ENCODE measurements at regions not wholly inside any gene's neighbourhood (a gene's known extent, or its start where the extent isn't known, plus 50 kb on each side); places are given as distances from the start of the nearest gene placed in this dataset.

DNA sequence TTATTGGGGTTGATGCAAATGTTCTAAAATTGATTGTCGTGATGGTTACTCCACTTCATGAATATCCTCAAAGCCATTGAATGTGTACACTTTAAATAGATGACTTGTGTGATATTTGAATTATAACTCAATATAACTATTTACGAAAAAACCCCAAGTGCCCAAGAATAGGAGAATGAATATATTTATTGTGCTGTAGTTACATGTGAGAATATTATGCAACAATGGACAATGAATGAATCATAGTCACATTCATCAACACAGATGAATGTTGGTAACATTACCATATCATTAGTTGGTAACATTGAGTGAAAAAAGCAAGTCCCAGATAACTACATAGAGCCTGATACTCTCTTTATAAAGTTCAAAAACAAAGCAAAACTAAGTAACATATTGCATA is 127.8 kb upstream of the UBL3 start:
- Histone ChIP-seq H3K36me3 (ENCODE audit: control insufficient read depth, insufficient read depth, low read length) (no peaks in the 10 kb centered on the region), H3K4me1 (no peaks in the 10 kb centered on the region), H3K9me3 (ENCODE audit: control insufficient read depth, low read length) (no peaks in the 10 kb centered on the region), H3K4me2 (ENCODE audit: low read length) (no peak overlapping the region), H3K4me3 (ENCODE audit: low read depth, low read length) (no peak overlapping the region), H2AFZ (no peak overlapping the region), H3K79me2 (no peaks in the 10 kb centered on the region), H3K27me3 (ENCODE audit: control insufficient read depth, insufficient read depth, low read length) (no peaks in the 10 kb centered on the region), H3K27ac (no peak overlapping the region), H3K9ac (no peak overlapping the region)
- TF ChIP-seq, protein P1, sequence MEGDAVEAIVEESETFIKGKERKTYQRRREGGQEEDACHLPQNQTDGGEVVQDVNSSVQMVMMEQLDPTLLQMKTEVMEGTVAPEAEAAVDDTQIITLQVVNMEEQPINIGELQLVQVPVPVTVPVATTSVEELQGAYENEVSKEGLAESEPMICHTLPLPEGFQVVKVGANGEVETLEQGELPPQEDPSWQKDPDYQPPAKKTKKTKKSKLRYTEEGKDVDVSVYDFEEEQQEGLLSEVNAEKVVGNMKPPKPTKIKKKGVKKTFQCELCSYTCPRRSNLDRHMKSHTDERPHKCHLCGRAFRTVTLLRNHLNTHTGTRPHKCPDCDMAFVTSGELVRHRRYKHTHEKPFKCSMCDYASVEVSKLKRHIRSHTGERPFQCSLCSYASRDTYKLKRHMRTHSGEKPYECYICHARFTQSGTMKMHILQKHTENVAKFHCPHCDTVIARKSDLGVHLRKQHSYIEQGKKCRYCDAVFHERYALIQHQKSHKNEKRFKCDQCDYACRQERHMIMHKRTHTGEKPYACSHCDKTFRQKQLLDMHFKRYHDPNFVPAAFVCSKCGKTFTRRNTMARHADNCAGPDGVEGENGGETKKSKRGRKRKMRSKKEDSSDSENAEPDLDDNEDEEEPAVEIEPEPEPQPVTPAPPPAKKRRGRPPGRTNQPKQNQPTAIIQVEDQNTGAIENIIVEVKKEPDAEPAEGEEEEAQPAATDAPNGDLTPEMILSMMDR (IDR thresholded peaks at IDR 0.05) = no peak

DNA sequence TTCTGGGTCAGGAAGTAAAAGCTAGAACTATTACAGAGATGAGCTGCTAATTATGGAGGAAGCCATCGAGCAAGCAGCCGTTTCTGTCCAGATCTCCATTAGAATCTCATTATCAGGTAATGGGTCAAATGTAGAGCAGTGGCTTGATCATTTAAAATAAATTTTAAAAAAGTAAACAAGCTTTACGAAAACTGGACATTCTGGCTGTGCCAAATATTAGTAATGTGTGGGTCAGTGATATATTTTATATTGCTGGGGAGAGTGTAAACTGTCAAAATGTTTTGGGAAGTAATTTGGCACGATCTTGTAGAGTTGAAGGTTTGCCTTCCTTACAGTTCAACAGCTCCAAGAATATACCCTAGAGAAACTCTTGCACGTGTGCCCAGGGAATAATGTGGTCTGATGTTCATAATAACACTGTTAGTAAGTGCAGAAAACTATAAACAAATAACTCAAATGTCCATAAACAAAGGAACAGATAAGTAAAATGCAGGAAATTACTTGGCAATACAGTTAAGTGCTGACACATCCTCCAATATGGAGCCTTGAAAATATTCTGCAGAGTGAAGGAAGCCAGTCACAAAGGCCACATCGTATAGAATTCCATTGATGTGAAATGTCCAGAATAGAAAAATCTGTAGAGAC is 127.2 kb upstream of the UBL3 start:
- no peak overlapping the region for H3K4me3 ChIP-seq (ENCODE audit: low read depth, low read length)
- no peaks in the 10 kb centered on the region for H3K4me1 ChIP-seq
- H3K4me2 ChIP-seq (ENCODE audit: low read length) = no peak overlapping the region
- H3K9ac ChIP-seq = no peak overlapping the region
- H3K36me3 ChIP-seq (ENCODE audit: control insufficient read depth, insufficient read depth, low read length) = no peaks in the 10 kb centered on the region
- H3K27me3 ChIP-seq (ENCODE audit: control insufficient read depth, insufficient read depth, low read length) = no peaks in the 10 kb centered on the region
- no peaks in the 10 kb centered on the region for H3K9me3 ChIP-seq (ENCODE audit: control insufficient read depth, low read length)
- no peaks in the 10 kb centered on the region for H3K79me2 ChIP-seq
- H3K27ac ChIP-seq = no peak overlapping the region
- H2AFZ ChIP-seq = no peak overlapping the region
- TF ChIP-seq, protein P1 (IDR thresholded peaks at IDR 0.05) = no peak

DNA sequence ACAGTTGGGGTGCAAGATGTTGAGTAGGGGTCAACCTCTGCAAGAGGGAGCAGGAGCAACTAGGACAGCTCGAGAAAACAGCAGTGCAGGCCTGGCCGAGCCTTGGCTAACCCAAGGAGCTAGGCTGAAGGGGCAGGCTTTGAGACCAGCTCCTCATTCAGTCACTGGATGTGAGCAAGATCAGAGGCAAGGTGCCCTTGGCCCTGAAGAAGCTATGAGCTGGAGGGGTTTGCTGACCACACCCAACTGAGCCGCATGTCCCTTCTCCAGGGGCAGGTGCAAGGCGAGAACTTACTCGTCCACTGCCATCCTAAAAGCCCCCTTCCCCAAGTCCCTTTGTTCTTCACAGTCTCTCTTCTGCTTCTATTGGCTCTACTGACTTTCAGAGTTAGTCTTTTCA is 126.1 kb upstream of the UBL3 start:
- TF ChIP-seq, protein P1 (IDR thresholded peaks at IDR 0.05) = no peak
- Histone ChIP-seq H3K9me3 (ENCODE audit: control insufficient read depth, low read length) (no peaks in the 10 kb centered on the region), H3K36me3 (ENCODE audit: control insufficient read depth, insufficient read depth, low read length) (no peaks in the 10 kb centered on the region), H3K27me3 (ENCODE audit: control insufficient read depth, insufficient read depth, low read length) (no peaks in the 10 kb centered on the region), H3K79me2 (no peaks in the 10 kb centered on the region), H3K9ac (no peak overlapping the region), H3K27ac (no peak overlapping the region), H3K4me2 (ENCODE audit: low read length) (no peak overlapping the region), H2AFZ (no peak overlapping the region), H3K4me3 (ENCODE audit: low read depth, low read length) (no peak overlapping the region), H3K4me1 (no peaks in the 10 kb centered on the region)

DNA sequence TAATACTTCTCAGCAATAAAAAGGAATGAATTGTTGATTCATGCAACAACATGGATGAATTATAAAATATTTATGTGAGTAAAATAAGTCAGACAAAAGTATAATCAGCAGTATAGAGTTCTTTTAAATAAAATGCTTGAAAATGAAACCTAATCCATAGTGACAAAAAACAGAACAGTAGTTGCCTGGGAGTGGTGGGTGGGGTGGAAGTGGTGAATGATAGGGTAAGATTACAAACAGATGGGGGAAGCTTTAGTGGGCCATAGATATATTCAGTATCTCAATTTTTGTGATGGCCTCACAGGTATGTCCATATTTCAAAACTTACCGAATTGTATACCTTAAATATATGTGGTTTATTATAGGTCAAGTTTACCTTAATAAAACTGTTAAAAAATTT is 124.9 kb upstream of the UBL3 start:
- Histone ChIP-seq H3K4me3 (ENCODE audit: low read depth, low read length) (no peak overlapping the region), H3K9me3 (ENCODE audit: control insufficient read depth, low read length) (no peaks in the 10 kb centered on the region), H3K36me3 (ENCODE audit: control insufficient read depth, insufficient read depth, low read length) (no peaks in the 10 kb centered on the region), H3K27me3 (ENCODE audit: control insufficient read depth, insufficient read depth, low read length) (no peaks in the 10 kb centered on the region), H3K9ac (no peak overlapping the region), H2AFZ (no peak overlapping the region), H3K27ac (no peak overlapping the region), H3K79me2 (no peaks in the 10 kb centered on the region), H3K4me2 (ENCODE audit: low read length) (no peak overlapping the region), H3K4me1 (no peaks in the 10 kb centered on the region)
- TF ChIP-seq, protein P1 (IDR thresholded peaks at IDR 0.05) = no peak

DNA sequence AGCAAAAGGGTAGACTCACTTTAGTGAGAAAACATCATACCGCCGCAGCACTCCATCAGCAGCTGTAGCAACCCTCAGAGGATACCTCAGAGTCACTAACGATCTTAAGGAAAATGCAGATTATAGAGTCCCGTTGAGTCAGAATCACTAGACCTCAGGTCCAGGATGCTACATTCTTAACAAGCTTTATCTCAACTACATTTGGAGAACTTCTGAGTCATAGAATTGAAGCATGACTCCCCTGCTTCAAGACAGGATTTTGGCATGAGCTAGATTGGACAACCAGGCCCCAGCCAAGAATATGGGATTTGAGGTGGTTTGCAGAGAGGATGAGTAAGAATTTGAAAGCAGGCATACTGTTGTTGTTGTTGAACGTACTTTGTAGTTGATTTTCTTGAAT is 118.9 kb upstream of the UBL3 start:
- H3K27me3 ChIP-seq (ENCODE audit: control insufficient read depth, insufficient read depth, low read length) = no peaks in the 10 kb centered on the region
- no peaks in the 10 kb centered on the region for H3K79me2 ChIP-seq
- no peak overlapping the region for H2AFZ ChIP-seq
- TF ChIP-seq, protein P1 (IDR thresholded peaks at IDR 0.05) = no peak
- H3K36me3 ChIP-seq (ENCODE audit: control insufficient read depth, insufficient read depth, low read length) = no peaks in the 10 kb centered on the region
- H3K4me3 ChIP-seq (ENCODE audit: low read depth, low read length) = no peak overlapping the region
- H3K4me2 ChIP-seq (ENCODE audit: low read length) = no peak overlapping the region
- no peaks in the 10 kb centered on the region for H3K4me1 ChIP-seq
- no peak overlapping the region for H3K27ac ChIP-seq
- H3K9ac ChIP-seq = no peak overlapping the region
- H3K9me3 ChIP-seq (ENCODE audit: control insufficient read depth, low read length) = no peaks in the 10 kb centered on the region

Measured in parathyroid adenoma (tissue), 2 donors.